Activated CD8-positive, alpha-beta memory T cell treated with anti-CD3 and anti-CD28 coated beads for 36 hours (primary cell): ENCODE measurements at regions not wholly inside any gene's neighbourhood (a gene's known extent, or its start where the extent isn't known, plus 50 kb on each side); places are given as distances from the start of the nearest gene placed in this dataset.

Experiments used
- CTCF ChIA-PET: fragments of 350-600 bp; sonication (Branson Sonifier 250); formaldehyde crosslinking; loops from one replicate; lab custom pipeline; 2021; ENCODE audit warnings: antibody characterized with exemption; lab: Charles Lee
- POLR2A ChIA-PET: fragments of 350-600 bp; sonication (Branson Sonifier 250); formaldehyde crosslinking; loops from one replicate; lab custom pipeline; 2021; ENCODE audit warnings: antibody characterized with exemption; lab: Charles Lee

- CTCF ChIA-PET, result no interaction called here
- POLR2A ChIA-PET, result no interaction called here
Measured at GRCh38 chr2:45258311-45258710, 249.1 kb upstream of the SIX2 start.

GRCh38 chr2:45257820-45258219 is 248.6 kb upstream of the SIX2 start:
- ChIA-PET CTCF (no interaction called here), POLR2A (no interaction called here)

GRCh38 chr2:45256867-45257641 is 247.8 kb upstream of the SIX2 start:
- CTCF ChIA-PET, result interaction anchor here (0.5 kb wide), 1 partner anchor 369 kb away, joined by 3 read pairs; no protein-coding TSS in a partner anchor
- POLR2A ChIA-PET, result no interaction called here

- ChIA-PET CTCF (interaction anchor here (0.5 kb wide), 1 partner anchor 370 kb away, joined by 3 read pairs; no protein-coding TSS in a partner anchor), POLR2A (no interaction called here)
Measured at GRCh38 chr2:45256173-45256866, 247.1 kb upstream of the SIX2 start.

- POLR2A ChIA-PET, result no interaction called here
- CTCF ChIA-PET, result no interaction called here
Measured at GRCh38 chr2:45255563-45255962, 246.3 kb upstream of the SIX2 start.

GRCh38 chr2:45254025-45254424 is 244.8 kb upstream of the SIX2 start:
- ChIA-PET POLR2A (no interaction called here), CTCF (no interaction called here)

GRCh38 chr2:45253151-45253550 is 243.9 kb upstream of the SIX2 start:
- ChIA-PET POLR2A (no interaction called here), CTCF (no interaction called here)

GRCh38 chr2:45250176-45250575 is 240.9 kb upstream of the SIX2 start:
- POLR2A ChIA-PET, result no interaction called here

GRCh38 chr2:45248214-45248613 is 239.0 kb upstream of the SIX2 start:
- CTCF ChIA-PET, result no interaction called here
- POLR2A ChIA-PET, result no interaction called here

More at GRCh38 chr2:45250176-45250575, 240.9 kb upstream of the SIX2 start:
- CTCF ChIA-PET, result no interaction called here

GRCh38 chr2:45244928-45245327 is 235.7 kb upstream of the SIX2 start:
- ChIA-PET POLR2A (no interaction called here), CTCF (no interaction called here)

- CTCF ChIA-PET, result no interaction called here
Measured at GRCh38 chr2:45242161-45242741, 233.0 kb upstream of the SIX2 start.

GRCh38 chr2:45241061-45241561 is 231.9 kb upstream of the SIX2 start:
- ChIA-PET POLR2A (no interaction called here), CTCF (no interaction called here)

More at GRCh38 chr2:45242161-45242741, 233.0 kb upstream of the SIX2 start:
- POLR2A ChIA-PET, result no interaction called here

- POLR2A ChIA-PET, result no interaction called here
- CTCF ChIA-PET, result no interaction called here
Measured at GRCh38 chr2:45237850-45238542, 228.7 kb upstream of the SIX2 start.

GRCh38 chr2:45237128-45237527 is 227.9 kb upstream of the SIX2 start:
- ChIA-PET POLR2A (no interaction called here), CTCF (no interaction called here)

- CTCF ChIA-PET, result no interaction called here
- POLR2A ChIA-PET, result no interaction called here
Measured at GRCh38 chr2:45236268-45236667, 227.0 kb upstream of the SIX2 start.

- POLR2A ChIA-PET, result no interaction called here
- CTCF ChIA-PET, result no interaction called here
Measured at GRCh38 chr2:45233301-45233700, 224.0 kb upstream of the SIX2 start.

GRCh38 chr2:45232818-45233217 is 223.6 kb upstream of the SIX2 start:
- POLR2A ChIA-PET, result no interaction called here

GRCh38 chr2:45229411-45229810 is 220.2 kb upstream of the SIX2 start:
- CTCF ChIA-PET, result no interaction called here
- POLR2A ChIA-PET, result no interaction called here

More at GRCh38 chr2:45232818-45233217, 223.6 kb upstream of the SIX2 start:
- CTCF ChIA-PET, result no interaction called here

- ChIA-PET CTCF (no interaction called here), POLR2A (no interaction called here)
Measured at GRCh38 chr2:45227347-45227746, 218.1 kb upstream of the SIX2 start.

- ChIA-PET POLR2A (no interaction called here), CTCF (no interaction called here)
Measured at GRCh38 chr2:45224993-45225380, 215.7 kb upstream of the SIX2 start.
